Immature natural killer cell (primary cell): ENCODE measurements at regions not wholly inside any gene's neighbourhood (a gene's known extent, or its start where the extent isn't known, plus 50 kb on each side); places are given as distances from the start of the nearest gene placed in this dataset.
"Not testable (repeated sequence)": the region's sequence is repeated elsewhere in the genome, so short reads cannot be mapped to it uniquely, and the experiment has no call there.

Experiments
- DNase-seq, 3 donors: peaks; one replicate each; pipeline ENCODE4 v3.0.0; 2022; ENCODE audit warnings: mixed read lengths in 1 of 3
- H3K27ac Mint-ChIP-seq, 6 donors: one replicate each; pipeline ENCODE4 v1.8.0; 2020; ENCODE audit warnings: mixed read lengths in 6 of 6, mild to moderate bottlenecking in 5 of 6, inconsistent platforms in 4 of 6, moderate library complexity in 3 of 6
- H3K27me3 Mint-ChIP-seq, 3 donors: one replicate each; pipeline ENCODE4 v1.8.0; 2020 to 2021; ENCODE audit warnings: low read depth in 3 of 3, mild to moderate bottlenecking in 3 of 3, mixed read lengths in 3 of 3, moderate library complexity in 3 of 3, inconsistent platforms in 1 of 3
- H3K36me3 Mint-ChIP-seq, 3 donors: one replicate each; pipeline ENCODE4 v1.8.0; 2020; ENCODE audit warnings: mixed read lengths in 3 of 3, inconsistent platforms in 2 of 3, mild to moderate bottlenecking in 2 of 3
- H3K4me1 Mint-ChIP-seq, 2 donors: one replicate each; pipeline ENCODE4 v1.8.0; 2020; ENCODE audit warnings: inconsistent platforms in 2 of 2, mild to moderate bottlenecking in 2 of 2, mixed read lengths in 2 of 2, moderate library complexity in 1 of 2
- H3K4me3 Mint-ChIP-seq, 5 donors: one replicate each; pipeline ENCODE4 v1.8.0; 2020; ENCODE audit warnings: mild to moderate bottlenecking in 5 of 5, mixed read lengths in 5 of 5, inconsistent platforms in 3 of 5, moderate library complexity in 3 of 5
- H3K9me3 Mint-ChIP-seq, 6 donors: one replicate each; pipeline ENCODE4 v1.8.0; 2020; ENCODE audit warnings: mild to moderate bottlenecking in 6 of 6, mixed read lengths in 6 of 6, inconsistent platforms in 4 of 6, moderate library complexity in 3 of 6

GRCh38 chr14:87041290-87042020 lies 951.5 kb downstream of the GALC start:
- no peak for DNase-seq
- H3K9me3 Mint-ChIP-seq: peaks cover 4 to 40% (median 15%) of the 10 kb centered on the region in 6 donors
- no peaks in the 10 kb centered on the region for H3K27me3 Mint-ChIP-seq
- H3K4me3 Mint-ChIP-seq: no peak overlapping the region
- H3K4me1 Mint-ChIP-seq: no peaks in the 10 kb centered on the region
- no peaks in the 10 kb centered on the region for H3K36me3 Mint-ChIP-seq
- H3K27ac Mint-ChIP-seq: no peak overlapping the region

DNA sequence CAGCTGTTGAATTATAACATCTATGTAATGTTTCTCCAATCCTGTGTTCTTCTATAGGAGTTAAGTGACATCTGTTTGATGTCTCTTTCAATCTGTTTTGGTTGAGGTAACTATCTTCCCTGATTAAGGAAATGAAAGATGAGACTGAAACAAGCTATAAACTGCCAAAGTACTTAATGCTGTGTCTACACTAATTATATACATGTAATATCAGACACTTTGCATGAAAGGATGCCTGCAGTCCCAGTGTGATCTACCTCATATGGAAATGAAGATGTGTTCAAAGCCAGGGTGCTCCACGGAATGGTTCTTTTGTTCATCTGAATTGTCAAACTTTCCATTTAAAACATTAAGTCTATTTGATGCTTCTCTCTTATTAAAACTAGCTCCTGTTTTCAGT lies 958.3 kb downstream of the GALC start:
- H3K9me3 Mint-ChIP-seq: peaks cover 14 to 54% (median 18%) of the 10 kb centered on the region in 6 donors
- no peak overlapping the region for H3K4me3 Mint-ChIP-seq
- no peak overlapping the region for H3K27ac Mint-ChIP-seq
- no peaks in the 10 kb centered on the region for H3K4me1 Mint-ChIP-seq
- DNase-seq: no peak
- H3K36me3 Mint-ChIP-seq: no peaks in the 10 kb centered on the region
- no peaks in the 10 kb centered on the region for H3K27me3 Mint-ChIP-seq

- Mint-ChIP-seq H3K36me3 (no peaks in the 10 kb centered on the region), H3K27me3 (no peaks in the 10 kb centered on the region), H3K27ac (no peak overlapping the region), H3K4me3 (no peak overlapping the region), H3K9me3 (peaks cover 11 to 41% (median 16%) of the 10 kb centered on the region in 6 donors), H3K4me1 (no peaks in the 10 kb centered on the region)
- no peak for DNase-seq
Observed at GRCh38 chr14:87030197-87030596, 962.8 kb downstream of the GALC start.

DNA sequence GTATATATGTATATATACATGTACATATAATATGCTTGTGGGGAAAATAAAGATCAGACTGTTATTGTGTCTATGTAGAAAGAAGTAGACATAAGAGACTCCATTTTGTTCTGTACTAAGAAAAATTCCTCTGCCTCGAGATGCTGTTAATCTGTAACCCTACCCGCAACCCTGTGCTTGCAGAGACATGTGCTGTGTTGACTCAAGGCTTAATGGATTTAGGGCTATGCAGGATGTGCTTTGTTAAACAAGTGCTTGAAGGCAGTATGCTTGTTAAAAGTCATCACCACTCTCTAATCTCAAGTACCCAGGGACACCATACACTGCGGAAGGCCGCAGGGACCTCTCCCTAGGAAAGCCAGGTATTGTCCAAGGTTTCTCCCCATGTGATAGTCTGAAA lies 972.9 kb downstream of the GALC start:
- H3K9me3 Mint-ChIP-seq: peaks cover 0 to 11% (median 4%) of the 10 kb centered on the region in 6 donors
- not testable (repeated sequence) for H3K27me3 Mint-ChIP-seq, H3K4me3 Mint-ChIP-seq, H3K36me3 Mint-ChIP-seq, DNase-seq, H3K27ac Mint-ChIP-seq, H3K4me1 Mint-ChIP-seq

- DNase-seq: no peak
- H3K9me3 Mint-ChIP-seq: peaks cover 0 to 11% (median 6%) of the 10 kb centered on the region in 6 donors
- H3K4me3 Mint-ChIP-seq: no peak overlapping the region
- H3K27ac Mint-ChIP-seq: no peak overlapping the region
- no peaks in the 10 kb centered on the region for H3K27me3 Mint-ChIP-seq
- no peaks in the 10 kb centered on the region for H3K4me1 Mint-ChIP-seq
- no peaks in the 10 kb centered on the region for H3K36me3 Mint-ChIP-seq
Observed at GRCh38 chr14:87018294-87018693, 974.7 kb downstream of the GALC start.

DNA sequence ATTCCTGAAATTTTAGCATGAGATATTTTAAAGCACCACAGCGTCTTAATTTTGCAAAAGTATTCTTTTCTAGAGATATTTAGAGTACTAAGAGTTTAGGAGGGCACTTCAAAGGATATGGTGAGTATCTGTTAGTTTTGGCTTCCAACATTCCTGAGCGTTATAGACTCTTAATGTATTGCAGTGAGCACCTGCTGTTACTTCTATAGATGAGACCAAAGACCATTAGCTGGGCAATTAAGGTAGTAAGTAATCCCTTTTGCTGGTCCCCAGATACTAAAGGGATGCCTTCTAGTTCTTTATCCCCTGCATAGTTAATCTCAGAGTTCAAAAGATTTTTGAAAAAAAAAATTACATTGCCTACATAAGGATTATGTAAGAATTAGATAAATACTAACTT lies 975.6 kb downstream of the GALC start:
- H3K27ac Mint-ChIP-seq: no peak overlapping the region
- no peaks in the 10 kb centered on the region for H3K4me1 Mint-ChIP-seq
- H3K4me3 Mint-ChIP-seq: no peak overlapping the region
- no peak for DNase-seq
- no peaks in the 10 kb centered on the region for H3K36me3 Mint-ChIP-seq
- H3K9me3 Mint-ChIP-seq: peaks cover 2 to 11% (median 7%) of the 10 kb centered on the region in 6 donors
- no peaks in the 10 kb centered on the region for H3K27me3 Mint-ChIP-seq

- Mint-ChIP-seq H3K27me3 (no peaks in the 10 kb centered on the region), H3K27ac (no peak overlapping the region), H3K4me1 (no peaks in the 10 kb centered on the region), H3K9me3 (peaks cover 3 to 11% (median 7%) of the 10 kb centered on the region in 6 donors), H3K4me3 (no peak overlapping the region), H3K36me3 (no peaks in the 10 kb centered on the region)
- DNase-seq: no peak
Observed at GRCh38 chr14:87014856-87015255, 978.1 kb downstream of the GALC start.

- no peaks in the 10 kb centered on the region for H3K4me1 Mint-ChIP-seq
- peaks cover 3 to 20% (median 10%) of the 10 kb centered on the region in 6 donors for H3K9me3 Mint-ChIP-seq
- no peak overlapping the region for H3K4me3 Mint-ChIP-seq
- no peak overlapping the region for H3K27ac Mint-ChIP-seq
- H3K27me3 Mint-ChIP-seq: no peaks in the 10 kb centered on the region
- no peak for DNase-seq
- H3K36me3 Mint-ChIP-seq: no peaks in the 10 kb centered on the region
Observed at GRCh38 chr14:87013583-87013982, 979.4 kb downstream of the GALC start.

- Mint-ChIP-seq H3K4me1 (no peaks in the 10 kb centered on the region), H3K4me3 (no peak overlapping the region), H3K9me3 (peaks cover 2 to 22% (median 9%) of the 10 kb centered on the region in 6 donors), H3K27ac (no peak overlapping the region), H3K36me3 (no peaks in the 10 kb centered on the region), H3K27me3 (no peaks in the 10 kb centered on the region)
- no peak for DNase-seq
Observed at GRCh38 chr14:87008965-87009364, 984.0 kb downstream of the GALC start.

GRCh38 chr14:87005280-87005679 lies 987.7 kb downstream of the GALC start:
- peaks cover 6 to 26% (median 10%) of the 10 kb centered on the region in 6 donors for H3K9me3 Mint-ChIP-seq
- H3K4me3 Mint-ChIP-seq: no peak overlapping the region
- no peaks in the 10 kb centered on the region for H3K27me3 Mint-ChIP-seq
- no peaks in the 10 kb centered on the region for H3K36me3 Mint-ChIP-seq
- H3K27ac Mint-ChIP-seq: no peak overlapping the region
- H3K4me1 Mint-ChIP-seq: no peaks in the 10 kb centered on the region
- DNase-seq: no peak

GRCh38 chr14:87002776-87003175 lies 990.2 kb downstream of the GALC start:
- Mint-ChIP-seq H3K4me3 (no peak overlapping the region), H3K27me3 (no peaks in the 10 kb centered on the region), H3K4me1 (no peaks in the 10 kb centered on the region), H3K9me3 (peaks cover under 1 to 21% (median 10%) of the 10 kb centered on the region in 6 donors), H3K36me3 (no peaks in the 10 kb centered on the region), H3K27ac (no peak overlapping the region)
- DNase-seq: no peak

- H3K36me3 Mint-ChIP-seq: no peaks in the 10 kb centered on the region
- no peak overlapping the region for H3K4me3 Mint-ChIP-seq
- no peak overlapping the region for H3K27ac Mint-ChIP-seq
- peaks cover 0 to 21% (median 8%) of the 10 kb centered on the region in 6 donors for H3K9me3 Mint-ChIP-seq
- H3K4me1 Mint-ChIP-seq: no peaks in the 10 kb centered on the region
- no peaks in the 10 kb centered on the region for H3K27me3 Mint-ChIP-seq
- no peak for DNase-seq
Observed at GRCh38 chr14:87001333-87001732, 991.6 kb downstream of the GALC start.

DNA sequence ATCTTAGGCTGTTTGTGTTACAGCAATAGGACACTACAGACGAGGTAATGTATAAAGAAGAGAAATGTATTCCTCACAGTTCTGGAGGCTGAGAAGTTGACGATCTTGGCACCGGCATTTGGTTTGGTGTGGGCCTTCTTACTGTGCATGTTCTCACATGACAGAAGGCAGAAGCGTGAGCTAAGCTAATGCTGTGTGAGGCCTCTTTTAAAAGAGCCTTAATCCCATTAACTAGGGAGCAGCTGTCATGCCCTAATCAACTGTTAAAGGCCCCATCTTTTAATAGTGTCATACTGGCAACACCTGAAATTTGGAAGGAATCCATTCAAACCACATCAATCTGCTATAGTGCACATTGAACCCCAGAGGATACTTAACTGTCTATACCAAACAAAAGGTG lies 992.9 kb downstream of the GALC start:
- Mint-ChIP-seq H3K36me3 (no peaks in the 10 kb centered on the region), H3K27me3 (no peaks in the 10 kb centered on the region), H3K4me1 (no peaks in the 10 kb centered on the region), H3K9me3 (peaks cover 0 to 22% (median 9%) of the 10 kb centered on the region in 6 donors), H3K27ac (no peak overlapping the region), H3K4me3 (no peak overlapping the region)
- DNase-seq: no peak

- Mint-ChIP-seq H3K9me3 (peaks cover 0 to 22% (median 11%) of the 10 kb centered on the region in 6 donors), H3K4me3 (no peak overlapping the region), H3K36me3 (no peaks in the 10 kb centered on the region), H3K27me3 (no peaks in the 10 kb centered on the region), H3K4me1 (no peaks in the 10 kb centered on the region), H3K27ac (no peak overlapping the region)
- no peak for DNase-seq
Observed at GRCh38 chr14:86999036-86999435, 993.9 kb downstream of the GALC start.

DNA sequence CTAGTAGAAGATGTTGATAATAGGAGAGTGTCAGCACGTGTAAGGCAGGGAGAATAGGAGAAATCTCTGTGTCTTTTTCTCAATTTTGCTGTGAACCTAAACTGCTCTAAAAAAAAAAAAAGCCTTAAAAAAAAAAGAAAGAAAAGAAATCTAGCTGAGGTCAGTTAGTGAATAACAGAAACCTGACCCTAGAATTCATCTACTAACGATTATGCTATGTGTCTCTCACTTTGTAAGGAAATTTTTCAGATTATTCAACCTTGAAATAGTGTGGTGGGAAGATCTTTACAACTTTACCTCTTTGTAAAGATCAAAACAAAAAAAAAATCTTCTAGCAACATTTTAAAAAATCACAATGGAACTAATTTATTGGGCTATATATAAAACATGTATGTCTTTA lies 995.7 kb downstream of the GALC start:
- Mint-ChIP-seq H3K27me3 (no peaks in the 10 kb centered on the region), H3K4me3 (no peak overlapping the region), H3K4me1 (no peaks in the 10 kb centered on the region), H3K9me3 (peaks cover 0 to 21% (median 9%) of the 10 kb centered on the region in 6 donors), H3K36me3 (no peaks in the 10 kb centered on the region), H3K27ac (no peak overlapping the region)
- no peak for DNase-seq
